HCT116 (cell line): ENCODE measurements at regions not wholly inside any gene's neighbourhood (a gene's known extent, or its start where the extent isn't known, plus 50 kb on each side); places are given as distances from the start of the nearest gene placed in this dataset.

Source experiments
- ATAC-seq: fragments of 200-7000 bp; cut with Tn5 transposase; 2 replicates; pipeline ENCODE4 v1.9.1; 2020; ENCODE audit warnings: mild to moderate bottlenecking, moderate library complexity
- BruUV-seq: library from RNA; stranded (reverse); fragments of 400-500 nt; replicated peaks from 2 replicates; lab custom pipeline; 2021; lab: Mats Ljungman, UMichigan
- CTCF ChIA-PET: fragments of 300-600 bp; sonication (Branson Sonifier 250); formaldehyde crosslinking; loops from one replicate; lab custom pipeline; 2021; ENCODE audit warnings: antibody characterized with exemption; lab: Charles Lee
- POLR2A ChIA-PET: fragments of 300-600, 350-600 bp; sonication (Branson Sonifier 250); formaldehyde crosslinking; loops from one replicate; lab custom pipeline; 2021; ENCODE audit warnings: antibody characterized with exemption; lab: Charles Lee
- RAD21 ChIA-PET, 2 experiments: fragments of 300-600 bp; sonication (Branson Sonifier 250); formaldehyde crosslinking; loops; one replicate each; lab custom pipeline; 2023; ENCODE audit warnings: low total read pairs in 2 of 2; ENCODE audit not compliant: uncharacterized antibody in 2 of 2, unreplicated experiment in 2 of 2, low non-redundant PET in 1 of 2; lab: Charles Lee
- DNase-seq: peaks from one replicate; pipeline ENCODE4 v3.0.0-alpha.2; 2010; ENCODE audit warnings: low read depth, low spot score
- H2AFZ ChIP-seq: fragments of 200-600 bp; shearing (Covaris generic), sonication (generic); 2 replicates; pipeline ENCODE4 v1.6.1; 2017; ENCODE audit warnings: low read depth, mixed run types, mixed read lengths, antibody characterized with exemption, low read length; ENCODE audit not compliant: poor library complexity, severe bottlenecking
- H3K27ac ChIP-seq: 2 replicates; pipeline ENCODE4 v1.5.1; 2012; ENCODE audit warnings: low read depth, low read length
- H3K27me3 ChIP-seq: fragments of 200-600 bp; sonication (generic); 2 replicates; pipeline ENCODE4 v1.6.1; 2016; ENCODE audit warnings: mixed run types, low read length, mixed read lengths; ENCODE audit not compliant: insufficient read depth
- H3K36me3 ChIP-seq, 2 experiments: fragments of 200-500 bp in 1 of 2; fragments of 200-600 bp in 1 of 2; sonication (Bioruptor generic) in 1 of 2; sonication (generic) in 1 of 2; 2 replicates each; pipeline versions ENCODE4 v1.5.1 to v1.6.1; 2014 to 2016; ENCODE audit warnings: low read length in 2 of 2, inconsistent platforms in 1 of 2, mixed read lengths in 1 of 2, mixed run types in 1 of 2; ENCODE audit not compliant: insufficient read depth in 2 of 2, control insufficient read depth in 1 of 2
- H3K4me1 ChIP-seq, 2 experiments: fragments of 200-600 bp in 1 of 2; sonication (generic) in 1 of 2; 2 replicates each; pipeline versions ENCODE4 v1.5.1 to v1.6.1; 2012 to 2017; ENCODE audit warnings: low read length in 2 of 2, inconsistent platforms in 1 of 2, mild to moderate bottlenecking in 1 of 2, mixed read lengths in 1 of 2, mixed run types in 1 of 2, moderate library complexity in 1 of 2; ENCODE audit not compliant: insufficient read depth in 2 of 2, control insufficient read depth in 1 of 2
- H3K4me2 ChIP-seq: fragments of 200-600 bp; sonication (generic); 2 replicates; pipeline ENCODE4 v1.6.1; 2017; ENCODE audit warnings: mixed run types, low read length, mixed read lengths
- H3K4me3 ChIP-seq, 2 experiments: fragments of 200-600 bp in 1 of 2; sonication (generic) in 1 of 2; replicated peaks in 1 of 2; 2 replicates each; pipeline ENCODE4 v1.5.1; 2011 to 2016; ENCODE audit warnings: low read length in 2 of 2, control low read depth in 1 of 2, low read depth in 1 of 2, mild to moderate bottlenecking in 1 of 2, mixed read lengths in 1 of 2, mixed run types in 1 of 2
- H3K79me2 ChIP-seq: fragments of 200-600 bp; sonication (generic); 2 replicates; pipeline ENCODE4 v1.6.1; 2017; ENCODE audit warnings: mild to moderate bottlenecking, mixed run types, low read length, moderate library complexity, mixed read lengths; ENCODE audit not compliant: insufficient read depth
- H3K9ac ChIP-seq: fragments of 200-600 bp; sonication (generic); 2 replicates; pipeline ENCODE4 v1.6.1; 2016; ENCODE audit warnings: low read length, mixed read lengths
- H3K9me2 ChIP-seq: fragments of 200-600 bp; sonication (generic), shearing (Covaris generic); 2 replicates; pipeline ENCODE4 v1.6.1; 2017; ENCODE audit warnings: mixed run types, mild to moderate bottlenecking, moderate library complexity; ENCODE audit not compliant: insufficient read depth
- H3K9me3 ChIP-seq, 2 experiments: fragments of 200-500 bp in 1 of 2; fragments of 200-600 bp in 1 of 2; sonication (Bioruptor generic) in 1 of 2; sonication (generic) in 1 of 2; 2 replicates each; pipeline ENCODE4 v1.6.1; 2014 to 2017; ENCODE audit warnings: low read length in 2 of 2, mixed read lengths in 2 of 2, inconsistent platforms in 1 of 2, low read depth in 1 of 2, mild to moderate bottlenecking in 1 of 2, mixed run types in 1 of 2, moderate library complexity in 1 of 2; ENCODE audit not compliant: control insufficient read depth in 1 of 2, insufficient read depth in 1 of 2
- H4K20me1 ChIP-seq: fragments of 200-600 bp; sonication (generic), shearing (Covaris generic); 2 replicates; pipeline ENCODE4 v1.6.1; 2017; ENCODE audit warnings: mixed run types, mild to moderate bottlenecking, moderate library complexity; ENCODE audit not compliant: insufficient read depth
- CBX3 ChIP-seq: IDR thresholded peaks from 2 replicates; pipeline ENCODE4 v1.6.1; 2012; ENCODE audit warnings: low read depth
- CEBPB ChIP-seq: IDR thresholded peaks from 2 replicates; pipeline ENCODE4 v1.6.1; 2012; ENCODE audit warnings: low read depth
- EGR1 ChIP-seq: IDR thresholded peaks from 2 replicates; pipeline ENCODE4 v1.6.1; 2012; ENCODE audit warnings: low read depth
- EZH2 ChIP-seq: fragments of 200-600 bp; sonication (generic); IDR thresholded peaks from 2 replicates; pipeline ENCODE4 v1.6.1; 2017; ENCODE audit warnings: antibody characterized with exemption, mixed run types
- EZH2phosphoT487 ChIP-seq: fragments of 200-600 bp; IDR thresholded peaks from 2 replicates; pipeline ENCODE4 v1.6.1; 2018; ENCODE audit warnings: antibody characterized with exemption, borderline replicate concordance
- POLR2A ChIP-seq: IDR thresholded peaks from 2 replicates; pipeline ENCODE4 v1.7.0; 2011; ENCODE audit warnings: borderline replicate concordance; ENCODE audit not compliant: insufficient read depth, insufficient read length; ENCODE audit errors: extremely low read depth
- POLR2AphosphoS5 ChIP-seq: IDR thresholded peaks from 2 replicates; pipeline ENCODE4 v1.6.1; 2011; ENCODE audit warnings: mild to moderate bottlenecking, low read depth, low read length, moderate library complexity
- SIN3A ChIP-seq: IDR thresholded peaks from 2 replicates; pipeline ENCODE4 v1.6.1; 2012; ENCODE audit warnings: low read depth
- SRF ChIP-seq: IDR thresholded peaks from 2 replicates; pipeline ENCODE4 v1.6.1; 2012; ENCODE audit warnings: low read depth
- TCF7L2 ChIP-seq: IDR thresholded peaks from 2 replicates; pipeline ENCODE4 v1.7.0; 2011; ENCODE audit warnings: borderline replicate concordance, inconsistent platforms; ENCODE audit not compliant: insufficient read depth, insufficient read length; ENCODE audit errors: extremely low read depth
- YY1 ChIP-seq: IDR thresholded peaks from 2 replicates; pipeline ENCODE4 v1.6.1; 2011; ENCODE audit warnings: low read length, low read depth, moderate library complexity, mild to moderate bottlenecking; ENCODE audit not compliant: insufficient replicate concordance; ENCODE audit errors: extremely low read depth
- ZNF274 ChIP-seq: fragments of 200-500 bp; sonication (Bioruptor generic); IDR thresholded peaks from 2 replicates; pipeline ENCODE4 v1.6.1; 2014; ENCODE audit warnings: mild to moderate bottlenecking, low read depth, low read length, inconsistent platforms
- intact Hi-C: fragments of 100-400 bp; cut with micrococcal nuclease; formaldehyde crosslinking; loops from 2 replicates; pipeline ENCODE4 v1.10.0; 2022
- TF ChIP-seq, protein P1 (sequence below): IDR thresholded peaks from 2 replicates; pipeline ENCODE4 v1.6.1; 2012
- TF ChIP-seq, protein P2 (sequence below): IDR thresholded peaks from 2 replicates; pipeline ENCODE4 v1.6.1; 2012
- TF ChIP-seq, protein P3 (sequence below), 3 experiments: fragments of 200-600 bp in 1 of 3; sonication (generic) in 1 of 3; IDR thresholded peaks in 2 of 3; conservative IDR thresholded peaks in 1 of 3; 2 replicates each; pipeline ENCODE4 v1.5.1; 2012 to 2017; ENCODE audit warnings: low read depth in 2 of 3, low read length in 2 of 3, antibody characterized with exemption in 1 of 3, borderline replicate concordance in 1 of 3, control low read depth in 1 of 3, mild to moderate bottlenecking in 1 of 3, mixed read lengths in 1 of 3, mixed run types in 1 of 3, moderate library complexity in 1 of 3; ENCODE audit not compliant: insufficient read depth in 1 of 3
- TF ChIP-seq, protein P4 (sequence below): IDR thresholded peaks from 2 replicates; pipeline ENCODE4 v1.6.1; 2012; ENCODE audit warnings: low read depth

DNA sequence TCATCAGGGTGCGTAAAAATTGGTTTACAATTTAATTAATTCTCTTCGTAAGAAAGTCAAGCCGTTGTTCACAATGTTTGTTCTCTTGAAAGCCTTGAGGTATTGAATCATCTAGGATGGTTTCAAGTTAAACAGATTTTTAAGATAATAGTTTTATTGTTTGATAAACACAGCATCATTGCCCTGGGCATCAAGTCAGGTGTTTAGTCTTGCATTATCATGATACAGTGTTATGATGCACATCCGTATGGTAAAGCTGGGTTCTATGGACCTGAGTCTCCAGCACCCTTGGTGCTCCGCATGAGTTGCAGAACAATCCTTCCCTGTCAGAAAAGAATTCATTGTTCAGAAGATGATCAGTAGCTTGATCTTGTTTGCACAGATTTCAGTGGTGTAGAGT, 359.5 kb downstream of the LMO4 start:
- no peak overlapping the region for H3K27ac ChIP-seq
- no peaks in the 10 kb centered on the region for H3K27me3 ChIP-seq
- BruUV-seq: no TSS peak
- no peak overlapping the region for H3K4me3 ChIP-seq
- TF ChIP-seq EZH2 (no peak), TCF7L2 (no peak)
- TF ChIP-seq, protein P1, sequence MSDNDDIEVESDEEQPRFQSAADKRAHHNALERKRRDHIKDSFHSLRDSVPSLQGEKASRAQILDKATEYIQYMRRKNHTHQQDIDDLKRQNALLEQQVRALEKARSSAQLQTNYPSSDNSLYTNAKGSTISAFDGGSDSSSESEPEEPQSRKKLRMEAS: no peak
- TF ChIP-seq, all 23 proteins: peak for 0
- Histone ChIP-seq H3K79me2 (no peaks in the 10 kb centered on the region), H3K36me3 (no peaks in the 10 kb centered on the region), H2AFZ (no peak overlapping the region), H3K4me1 (no peaks in the 10 kb centered on the region), H4K20me1 (no peaks in the 10 kb centered on the region), H3K9me3 (no peaks in the 10 kb centered on the region), H3K9ac (no peak overlapping the region), H3K4me2 (no peak overlapping the region), H3K9me2 (no peaks in the 10 kb centered on the region)
- no peak for DNase-seq
- ATAC-seq: no peak
- RAD21 ChIA-PET: no interaction called here
- POLR2A ChIA-PET: no interaction called here
- intact Hi-C loops: no loop called here
- CTCF ChIA-PET: no interaction called here

DNA sequence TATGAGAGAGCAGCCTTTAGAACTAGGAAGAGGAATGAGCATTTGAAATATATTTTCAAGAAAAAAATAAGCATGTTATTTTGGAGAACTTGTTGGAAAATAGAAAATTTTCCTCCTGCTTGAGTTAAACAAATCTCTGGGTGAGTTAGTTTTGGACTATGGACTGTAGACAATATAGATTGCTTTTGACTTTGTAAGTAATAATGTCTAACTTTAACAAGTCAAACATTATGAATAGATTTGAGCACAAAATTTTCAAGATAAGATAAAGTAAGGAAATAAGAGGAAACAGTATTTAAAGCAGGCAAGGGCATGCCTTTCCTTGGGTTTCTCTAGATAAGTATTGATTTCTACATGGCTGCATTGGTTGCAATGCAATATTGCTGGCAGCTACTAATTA, 360.8 kb downstream of the LMO4 start:
- Histone ChIP-seq H3K79me2 (no peaks in the 10 kb centered on the region), H2AFZ (no peak overlapping the region), H3K36me3 (no peaks in the 10 kb centered on the region), H3K9ac (no peak overlapping the region), H3K27ac (no peak overlapping the region), H3K4me1 (no peaks in the 10 kb centered on the region), H3K4me3 (no peak overlapping the region), H3K9me2 (no peaks in the 10 kb centered on the region), H3K9me3 (no peaks in the 10 kb centered on the region), H4K20me1 (no peaks in the 10 kb centered on the region), H3K4me2 (no peak overlapping the region), H3K27me3 (no peaks in the 10 kb centered on the region)
- ChIA-PET CTCF (no interaction called here), RAD21 (no interaction called here), POLR2A (no interaction called here)
- BruUV-seq: no TSS peak
- ATAC-seq: no peak
- intact Hi-C loops: no loop called here
- DNase-seq: no peak
- TF ChIP-seq, protein P2, sequence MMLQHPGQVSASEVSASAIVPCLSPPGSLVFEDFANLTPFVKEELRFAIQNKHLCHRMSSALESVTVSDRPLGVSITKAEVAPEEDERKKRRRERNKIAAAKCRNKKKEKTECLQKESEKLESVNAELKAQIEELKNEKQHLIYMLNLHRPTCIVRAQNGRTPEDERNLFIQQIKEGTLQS: no peak
- TF ChIP-seq CBX3 (no peak), POLR2A (no peak), YY1 (no peak), CEBPB (no peak), EZH2phosphoT487 (no peak), EGR1 (no peak), EZH2 (no peak), SIN3A (no peak), ZNF274 (no peak), SRF (no peak), POLR2AphosphoS5 (no peak)
- TF ChIP-seq, protein P3, sequence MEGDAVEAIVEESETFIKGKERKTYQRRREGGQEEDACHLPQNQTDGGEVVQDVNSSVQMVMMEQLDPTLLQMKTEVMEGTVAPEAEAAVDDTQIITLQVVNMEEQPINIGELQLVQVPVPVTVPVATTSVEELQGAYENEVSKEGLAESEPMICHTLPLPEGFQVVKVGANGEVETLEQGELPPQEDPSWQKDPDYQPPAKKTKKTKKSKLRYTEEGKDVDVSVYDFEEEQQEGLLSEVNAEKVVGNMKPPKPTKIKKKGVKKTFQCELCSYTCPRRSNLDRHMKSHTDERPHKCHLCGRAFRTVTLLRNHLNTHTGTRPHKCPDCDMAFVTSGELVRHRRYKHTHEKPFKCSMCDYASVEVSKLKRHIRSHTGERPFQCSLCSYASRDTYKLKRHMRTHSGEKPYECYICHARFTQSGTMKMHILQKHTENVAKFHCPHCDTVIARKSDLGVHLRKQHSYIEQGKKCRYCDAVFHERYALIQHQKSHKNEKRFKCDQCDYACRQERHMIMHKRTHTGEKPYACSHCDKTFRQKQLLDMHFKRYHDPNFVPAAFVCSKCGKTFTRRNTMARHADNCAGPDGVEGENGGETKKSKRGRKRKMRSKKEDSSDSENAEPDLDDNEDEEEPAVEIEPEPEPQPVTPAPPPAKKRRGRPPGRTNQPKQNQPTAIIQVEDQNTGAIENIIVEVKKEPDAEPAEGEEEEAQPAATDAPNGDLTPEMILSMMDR (IDR thresholded peaks at IDR 0.05 in 2 of 3, conservative IDR thresholded peaks at IDR 0.05 in 1 of 3; ENCODE audit: borderline replicate concordance in 1 of 3, insufficient read depth in 1 of 3, low read depth in 2 of 3, low read length in 2 of 3): no peak
- TF ChIP-seq, protein P4, sequence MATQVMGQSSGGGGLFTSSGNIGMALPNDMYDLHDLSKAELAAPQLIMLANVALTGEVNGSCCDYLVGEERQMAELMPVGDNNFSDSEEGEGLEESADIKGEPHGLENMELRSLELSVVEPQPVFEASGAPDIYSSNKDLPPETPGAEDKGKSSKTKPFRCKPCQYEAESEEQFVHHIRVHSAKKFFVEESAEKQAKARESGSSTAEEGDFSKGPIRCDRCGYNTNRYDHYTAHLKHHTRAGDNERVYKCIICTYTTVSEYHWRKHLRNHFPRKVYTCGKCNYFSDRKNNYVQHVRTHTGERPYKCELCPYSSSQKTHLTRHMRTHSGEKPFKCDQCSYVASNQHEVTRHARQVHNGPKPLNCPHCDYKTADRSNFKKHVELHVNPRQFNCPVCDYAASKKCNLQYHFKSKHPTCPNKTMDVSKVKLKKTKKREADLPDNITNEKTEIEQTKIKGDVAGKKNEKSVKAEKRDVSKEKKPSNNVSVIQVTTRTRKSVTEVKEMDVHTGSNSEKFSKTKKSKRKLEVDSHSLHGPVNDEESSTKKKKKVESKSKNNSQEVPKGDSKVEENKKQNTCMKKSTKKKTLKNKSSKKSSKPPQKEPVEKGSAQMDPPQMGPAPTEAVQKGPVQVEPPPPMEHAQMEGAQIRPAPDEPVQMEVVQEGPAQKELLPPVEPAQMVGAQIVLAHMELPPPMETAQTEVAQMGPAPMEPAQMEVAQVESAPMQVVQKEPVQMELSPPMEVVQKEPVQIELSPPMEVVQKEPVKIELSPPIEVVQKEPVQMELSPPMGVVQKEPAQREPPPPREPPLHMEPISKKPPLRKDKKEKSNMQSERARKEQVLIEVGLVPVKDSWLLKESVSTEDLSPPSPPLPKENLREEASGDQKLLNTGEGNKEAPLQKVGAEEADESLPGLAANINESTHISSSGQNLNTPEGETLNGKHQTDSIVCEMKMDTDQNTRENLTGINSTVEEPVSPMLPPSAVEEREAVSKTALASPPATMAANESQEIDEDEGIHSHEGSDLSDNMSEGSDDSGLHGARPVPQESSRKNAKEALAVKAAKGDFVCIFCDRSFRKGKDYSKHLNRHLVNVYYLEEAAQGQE: no peak
